PC-3 (cell line): ENCODE measurements at regions not wholly inside any gene's neighbourhood (a gene's known extent, or its start where the extent isn't known, plus 50 kb on each side); places are given as distances from the start of the nearest gene placed in this dataset.

Experiments
- EZH2 ChIP-seq: fragments of 300-600 bp; sonication (generic); IDR thresholded peaks from one replicate; pipeline ENCODE4 v1.6.1; 2017; ENCODE audit warnings: antibody characterized with exemption, mild to moderate bottlenecking, low read length; ENCODE audit not compliant: unreplicated experiment
- TF ChIP-seq, protein P1 (sequence below): fragments of 300-600 bp; sonication (generic); conservative IDR thresholded peaks from 2 replicates; pipeline ENCODE4 v1.5.1; 2017; ENCODE audit warnings: antibody characterized with exemption, low read depth, mild to moderate bottlenecking, low read length

DNA sequence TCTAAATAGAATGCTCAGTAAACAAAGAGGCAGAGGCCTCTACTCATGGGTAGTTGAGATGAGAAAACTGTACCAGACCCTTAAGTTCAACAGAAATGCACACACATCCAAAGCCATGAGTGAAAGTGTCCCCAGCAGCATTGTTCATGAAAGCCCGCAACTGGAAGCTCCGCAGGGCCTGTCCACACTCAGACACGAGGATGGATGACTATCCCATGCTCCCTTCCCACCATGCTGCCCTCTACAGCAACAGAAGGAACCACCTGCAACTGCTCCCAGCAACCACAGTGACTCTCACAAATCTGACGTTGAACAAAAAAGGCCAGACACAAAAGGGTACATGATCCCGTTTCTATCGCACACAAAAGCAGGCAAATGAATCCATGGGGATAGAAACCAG, 76.9 kb upstream of the ANO1 start:
- TF ChIP-seq, protein P1, sequence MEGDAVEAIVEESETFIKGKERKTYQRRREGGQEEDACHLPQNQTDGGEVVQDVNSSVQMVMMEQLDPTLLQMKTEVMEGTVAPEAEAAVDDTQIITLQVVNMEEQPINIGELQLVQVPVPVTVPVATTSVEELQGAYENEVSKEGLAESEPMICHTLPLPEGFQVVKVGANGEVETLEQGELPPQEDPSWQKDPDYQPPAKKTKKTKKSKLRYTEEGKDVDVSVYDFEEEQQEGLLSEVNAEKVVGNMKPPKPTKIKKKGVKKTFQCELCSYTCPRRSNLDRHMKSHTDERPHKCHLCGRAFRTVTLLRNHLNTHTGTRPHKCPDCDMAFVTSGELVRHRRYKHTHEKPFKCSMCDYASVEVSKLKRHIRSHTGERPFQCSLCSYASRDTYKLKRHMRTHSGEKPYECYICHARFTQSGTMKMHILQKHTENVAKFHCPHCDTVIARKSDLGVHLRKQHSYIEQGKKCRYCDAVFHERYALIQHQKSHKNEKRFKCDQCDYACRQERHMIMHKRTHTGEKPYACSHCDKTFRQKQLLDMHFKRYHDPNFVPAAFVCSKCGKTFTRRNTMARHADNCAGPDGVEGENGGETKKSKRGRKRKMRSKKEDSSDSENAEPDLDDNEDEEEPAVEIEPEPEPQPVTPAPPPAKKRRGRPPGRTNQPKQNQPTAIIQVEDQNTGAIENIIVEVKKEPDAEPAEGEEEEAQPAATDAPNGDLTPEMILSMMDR = no peak
- no peak for TF ChIP-seq EZH2
